GM23338 (cell line): ENCODE measurements at regions not wholly inside any gene's neighbourhood (a gene's known extent, or its start where the extent isn't known, plus 50 kb on each side); places are given as distances from the start of the nearest gene placed in this dataset.

ENCODE experiments used
- ATAC-seq: fragments of 200-7000 bp; cut with Tn5 transposase; 3 replicates; pipeline ENCODE4 v1.9.1; 2020
- DNase-seq: peaks from one replicate; pipeline ENCODE4 v3.0.0-alpha.2; 2015; ENCODE audit warnings: low spot score
- H2AFZ ChIP-seq: fragments of 200-600 bp; sonication (generic); 2 replicates; pipeline ENCODE4 v1.8.0; 2016; ENCODE audit warnings: antibody characterized with exemption, mild to moderate bottlenecking, moderate library complexity
- H3F3A ChIP-seq: fragments of 200-600 bp; sonication (generic); replicated peaks from 2 replicates; pipeline ENCODE4 v1.8.0; 2017; ENCODE audit warnings: antibody characterized with exemption, mixed run types, low read depth
- H3K27ac ChIP-seq: fragments of 200-600 bp; sonication (generic); 2 replicates; pipeline ENCODE4 v1.6.1; 2016; ENCODE audit warnings: low read depth
- H3K27me3 ChIP-seq: fragments of 200-600 bp; sonication (generic); 2 replicates; pipeline ENCODE4 v1.8.0; 2016; ENCODE audit warnings: mild to moderate bottlenecking, mixed run types, moderate library complexity; ENCODE audit not compliant: insufficient read depth
- H3K36me3 ChIP-seq: fragments of 200-600 bp; sonication (generic); 2 replicates; pipeline ENCODE4 v1.8.0; 2016; ENCODE audit warnings: mild to moderate bottlenecking; ENCODE audit not compliant: insufficient read depth
- H3K4me1 ChIP-seq: fragments of 200-600 bp; sonication (generic); 2 replicates; pipeline ENCODE4 v1.8.0; 2016; ENCODE audit warnings: mild to moderate bottlenecking, moderate library complexity; ENCODE audit not compliant: insufficient read depth
- H3K4me2 ChIP-seq: fragments of 200-600 bp; sonication (generic); 2 replicates; pipeline ENCODE4 v1.7.1; 2017; ENCODE audit warnings: mixed run types
- H3K4me3 ChIP-seq: fragments of 200-600 bp; sonication (generic); 2 replicates; pipeline ENCODE4 v1.6.1; 2016; ENCODE audit warnings: mixed run types
- H3K79me2 ChIP-seq: fragments of 200-600 bp; sonication (generic); replicated peaks from 2 replicates; pipeline ENCODE4 v1.8.0; 2017; ENCODE audit warnings: mild to moderate bottlenecking; ENCODE audit not compliant: insufficient read depth
- H3K9me2 ChIP-seq: fragments of 200-600 bp; sonication (generic); 2 replicates; pipeline ENCODE4 v1.8.0; 2017; ENCODE audit not compliant: insufficient read depth
- H4K20me1 ChIP-seq: fragments of 200-600 bp; sonication (generic); replicated peaks from 2 replicates; pipeline ENCODE4 v1.8.0; 2017; ENCODE audit warnings: mild to moderate bottlenecking; ENCODE audit not compliant: insufficient read depth
- H3K27ac Mint-ChIP-seq: 2 replicates; pipeline ENCODE4 v1.8.0; 2020; ENCODE audit warnings: inconsistent platforms, mild to moderate bottlenecking, moderate library complexity, mixed read lengths
- H3K27me3 Mint-ChIP-seq: 3 replicates; pipeline ENCODE4 v1.8.0; 2022; ENCODE audit warnings: low read depth, mild to moderate bottlenecking, moderate library complexity, mixed read lengths, inconsistent platforms; ENCODE audit not compliant: insufficient read depth, poor library complexity
- H3K36me3 Mint-ChIP-seq: 3 replicates; pipeline ENCODE4 v1.8.0; 2021; ENCODE audit warnings: low read depth, mild to moderate bottlenecking, inconsistent platforms, moderate library complexity, mixed read lengths
- H3K4me1 Mint-ChIP-seq: 3 replicates; pipeline ENCODE4 v1.8.0; 2020; ENCODE audit warnings: mild to moderate bottlenecking, inconsistent platforms, mixed read lengths
- H3K4me3 Mint-ChIP-seq: 3 replicates; pipeline ENCODE4 v1.8.0; 2021; ENCODE audit warnings: moderate library complexity, mild to moderate bottlenecking, inconsistent platforms, mixed read lengths
- H3K9me3 Mint-ChIP-seq: 3 replicates; pipeline ENCODE4 v1.8.0; 2020; ENCODE audit warnings: moderate library complexity, mild to moderate bottlenecking, inconsistent platforms, mixed read lengths
- CREB1 ChIP-seq: fragments of 250-450 bp; sonication (Bioruptor Pico); IDR thresholded peaks from 2 replicates; pipeline ENCODE4 v1.5.0; 2020; ENCODE audit warnings: low read depth, mild to moderate bottlenecking, moderate library complexity
- EZH2 ChIP-seq: fragments of 200-600 bp; sonication (generic); IDR thresholded peaks from one replicate; pipeline ENCODE4 v1.8.0; 2017; ENCODE audit warnings: antibody characterized with exemption, mild to moderate bottlenecking, low read depth; ENCODE audit not compliant: unreplicated experiment
- EZH2phosphoT487 ChIP-seq: fragments of 200-600 bp; sonication (generic); IDR thresholded peaks from one replicate; pipeline ENCODE4 v1.8.1; 2018; ENCODE audit warnings: antibody characterized with exemption; ENCODE audit not compliant: unreplicated experiment
- JUNB ChIP-seq: IDR thresholded peaks from one replicate; pipeline ENCODE4 v1.6.1; 2016; ENCODE audit warnings: antibody characterized with exemption; ENCODE audit not compliant: unreplicated experiment
- STAT1 ChIP-seq: IDR thresholded peaks from one replicate; pipeline ENCODE4 v1.6.1; 2016; ENCODE audit warnings: antibody characterized with exemption; ENCODE audit not compliant: unreplicated experiment
- ZNF114 ChIP-seq: fragments of 250-450 bp; sonication (Bioruptor Pico); IDR thresholded peaks from 2 replicates; pipeline ENCODE4 v1.5.0; 2020; ENCODE audit warnings: mild to moderate bottlenecking, moderate library complexity
- ZNF331 ChIP-seq: fragments of 250-450 bp; sonication (Bioruptor Pico); IDR thresholded peaks from 2 replicates; pipeline ENCODE4 v1.5.0; 2020; ENCODE audit warnings: low read depth, mild to moderate bottlenecking, moderate library complexity
- TF ChIP-seq, protein P1 (sequence below): fragments of 250-450 bp; sonication (Bioruptor Pico); IDR thresholded peaks from 2 replicates; pipeline ENCODE4 v1.5.0; 2020; ENCODE audit warnings: mild to moderate bottlenecking, moderate library complexity
- TF ChIP-seq, protein P2 (sequence below): IDR thresholded peaks from one replicate; pipeline ENCODE4 v1.6.1; 2018; ENCODE audit warnings: antibody characterized with exemption; ENCODE audit not compliant: unreplicated experiment
- TF ChIP-seq, protein P3 (sequence below): IDR thresholded peaks from 2 replicates; pipeline ENCODE4 v1.6.1; 2016; ENCODE audit warnings: antibody characterized with exemption
- TF ChIP-seq, protein P4 (sequence below), 2 experiments: fragments of 200-600 bp in 1 of 2; sonication (generic) in 1 of 2; conservative IDR thresholded peaks; 2 replicates each; pipeline versions ENCODE4 v1.5.1 to v1.6.1; 2016 to 2017; ENCODE audit warnings: antibody characterized with exemption in 2 of 2, low read depth in 2 of 2, mild to moderate bottlenecking in 2 of 2, moderate library complexity in 1 of 2

DNA sequence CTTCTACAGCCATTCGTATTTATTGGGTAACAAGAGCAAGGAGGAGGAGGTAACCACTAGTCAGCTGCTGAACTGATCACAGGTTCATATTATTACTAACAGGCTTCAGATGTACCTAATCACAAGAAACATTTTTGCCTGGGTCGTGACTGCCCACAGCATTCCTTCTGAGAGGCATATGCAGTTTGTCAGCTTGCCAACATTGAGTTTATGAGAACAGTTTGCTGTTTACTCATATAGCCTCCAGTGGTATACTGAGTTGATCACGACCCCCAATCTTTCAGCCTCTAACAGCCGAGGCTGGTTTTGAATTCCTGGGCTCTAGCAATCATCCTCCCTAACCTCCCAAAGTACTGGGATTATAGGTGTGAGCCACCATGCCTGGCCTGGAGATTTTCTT lies 693.6 kb downstream of the TLE1 start:
- H2AFZ ChIP-seq: 0 out of 2 replicates have a peak overlapping the region, but pooled peaks have one; percentile 26
- no peaks in the 10 kb centered on the region for H4K20me1 ChIP-seq
- no peaks in the 10 kb centered on the region for H3K27me3 ChIP-seq
- Mint-ChIP-seq H3K4me1 (no peaks in the 10 kb centered on the region), H3K27ac (no peak overlapping the region), H3K9me3 (no peaks in the 10 kb centered on the region), H3K27me3 (no peaks in the 10 kb centered on the region), H3K36me3 (no peaks in the 10 kb centered on the region), H3K4me3 (no peak overlapping the region)
- H3K27ac ChIP-seq: no peak overlapping the region
- H3K4me1 ChIP-seq: no peaks in the 10 kb centered on the region
- H3K36me3 ChIP-seq: no peaks in the 10 kb centered on the region
- H3F3A ChIP-seq: no peaks in the 10 kb centered on the region
- peaks cover 5% of the 10 kb centered on the region; the same call in 1 of the 2 replicates for H3K9me2 ChIP-seq
- TF ChIP-seq, protein P1, sequence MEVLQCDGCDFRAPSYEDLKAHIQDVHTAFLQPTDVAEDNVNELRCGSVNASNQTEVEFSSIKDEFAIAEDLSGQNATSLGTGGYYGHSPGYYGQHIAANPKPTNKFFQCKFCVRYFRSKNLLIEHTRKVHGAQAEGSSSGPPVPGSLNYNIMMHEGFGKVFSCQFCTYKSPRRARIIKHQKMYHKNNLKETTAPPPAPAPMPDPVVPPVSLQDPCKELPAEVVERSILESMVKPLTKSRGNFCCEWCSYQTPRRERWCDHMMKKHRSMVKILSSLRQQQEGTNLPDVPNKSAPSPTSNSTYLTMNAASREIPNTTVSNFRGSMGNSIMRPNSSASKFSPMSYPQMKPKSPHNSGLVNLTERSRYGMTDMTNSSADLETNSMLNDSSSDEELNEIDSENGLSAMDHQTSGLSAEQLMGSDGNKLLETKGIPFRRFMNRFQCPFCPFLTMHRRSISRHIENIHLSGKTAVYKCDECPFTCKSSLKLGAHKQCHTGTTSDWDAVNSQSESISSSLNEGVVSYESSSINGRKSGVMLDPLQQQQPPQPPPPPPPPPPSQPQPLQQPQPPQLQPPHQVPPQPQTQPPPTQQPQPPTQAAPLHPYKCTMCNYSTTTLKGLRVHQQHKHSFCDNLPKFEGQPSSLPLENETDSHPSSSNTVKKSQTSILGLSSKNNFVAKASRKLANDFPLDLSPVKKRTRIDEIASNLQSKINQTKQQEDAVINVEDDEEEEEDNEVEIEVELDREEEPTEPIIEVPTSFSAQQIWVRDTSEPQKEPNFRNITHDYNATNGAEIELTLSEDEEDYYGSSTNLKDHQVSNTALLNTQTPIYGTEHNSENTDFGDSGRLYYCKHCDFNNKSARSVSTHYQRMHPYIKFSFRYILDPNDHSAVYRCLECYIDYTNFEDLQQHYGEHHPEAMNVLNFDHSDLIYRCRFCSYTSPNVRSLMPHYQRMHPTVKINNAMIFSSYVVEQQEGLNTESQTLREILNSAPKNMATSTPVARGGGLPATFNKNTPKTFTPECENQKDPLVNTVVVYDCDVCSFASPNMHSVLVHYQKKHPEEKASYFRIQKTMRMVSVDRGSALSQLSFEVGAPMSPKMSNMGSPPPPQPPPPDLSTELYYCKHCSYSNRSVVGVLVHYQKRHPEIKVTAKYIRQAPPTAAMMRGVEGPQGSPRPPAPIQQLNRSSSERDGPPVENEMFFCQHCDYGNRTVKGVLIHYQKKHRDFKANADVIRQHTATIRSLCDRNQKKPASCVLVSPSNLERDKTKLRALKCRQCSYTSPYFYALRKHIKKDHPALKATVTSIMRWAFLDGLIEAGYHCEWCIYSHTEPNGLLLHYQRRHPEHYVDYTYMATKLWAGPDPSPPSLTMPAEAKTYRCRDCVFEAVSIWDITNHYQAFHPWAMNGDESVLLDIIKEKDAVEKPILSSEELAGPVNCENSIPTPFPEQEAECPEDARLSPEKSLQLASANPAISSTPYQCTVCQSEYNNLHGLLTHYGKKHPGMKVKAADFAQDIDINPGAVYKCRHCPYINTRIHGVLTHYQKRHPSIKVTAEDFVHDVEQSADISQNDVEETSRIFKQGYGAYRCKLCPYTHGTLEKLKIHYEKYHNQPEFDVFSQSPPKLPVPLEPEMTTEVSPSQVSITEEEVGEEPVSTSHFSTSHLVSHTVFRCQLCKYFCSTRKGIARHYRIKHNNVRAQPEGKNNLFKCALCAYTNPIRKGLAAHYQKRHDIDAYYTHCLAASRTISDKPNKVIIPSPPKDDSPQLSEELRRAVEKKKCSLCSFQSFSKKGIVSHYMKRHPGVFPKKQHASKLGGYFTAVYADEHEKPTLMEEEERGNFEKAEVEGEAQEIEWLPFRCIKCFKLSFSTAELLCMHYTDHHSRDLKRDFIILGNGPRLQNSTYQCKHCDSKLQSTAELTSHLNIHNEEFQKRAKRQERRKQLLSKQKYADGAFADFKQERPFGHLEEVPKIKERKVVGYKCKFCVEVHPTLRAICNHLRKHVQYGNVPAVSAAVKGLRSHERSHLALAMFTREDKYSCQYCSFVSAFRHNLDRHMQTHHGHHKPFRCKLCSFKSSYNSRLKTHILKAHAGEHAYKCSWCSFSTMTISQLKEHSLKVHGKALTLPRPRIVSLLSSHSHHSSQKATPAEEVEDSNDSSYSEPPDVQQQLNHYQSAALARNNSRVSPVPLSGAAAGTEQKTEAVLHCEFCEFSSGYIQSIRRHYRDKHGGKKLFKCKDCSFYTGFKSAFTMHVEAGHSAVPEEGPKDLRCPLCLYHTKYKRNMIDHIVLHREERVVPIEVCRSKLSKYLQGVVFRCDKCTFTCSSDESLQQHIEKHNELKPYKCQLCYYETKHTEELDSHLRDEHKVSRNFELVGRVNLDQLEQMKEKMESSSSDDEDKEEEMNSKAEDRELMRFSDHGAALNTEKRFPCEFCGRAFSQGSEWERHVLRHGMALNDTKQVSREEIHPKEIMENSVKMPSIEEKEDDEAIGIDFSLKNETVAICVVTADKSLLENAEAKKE (CRISPR knock-in tag): no peak
- TF ChIP-seq EZH2phosphoT487 (no peak), ZNF331 (CRISPR knock-in tag) (no peak), ZNF114 (CRISPR knock-in tag) (no peak), JUNB (no peak), STAT1 (no peak), EZH2 (no peak), CREB1 (CRISPR knock-in tag) (no peak)
- TF ChIP-seq, protein P2, sequence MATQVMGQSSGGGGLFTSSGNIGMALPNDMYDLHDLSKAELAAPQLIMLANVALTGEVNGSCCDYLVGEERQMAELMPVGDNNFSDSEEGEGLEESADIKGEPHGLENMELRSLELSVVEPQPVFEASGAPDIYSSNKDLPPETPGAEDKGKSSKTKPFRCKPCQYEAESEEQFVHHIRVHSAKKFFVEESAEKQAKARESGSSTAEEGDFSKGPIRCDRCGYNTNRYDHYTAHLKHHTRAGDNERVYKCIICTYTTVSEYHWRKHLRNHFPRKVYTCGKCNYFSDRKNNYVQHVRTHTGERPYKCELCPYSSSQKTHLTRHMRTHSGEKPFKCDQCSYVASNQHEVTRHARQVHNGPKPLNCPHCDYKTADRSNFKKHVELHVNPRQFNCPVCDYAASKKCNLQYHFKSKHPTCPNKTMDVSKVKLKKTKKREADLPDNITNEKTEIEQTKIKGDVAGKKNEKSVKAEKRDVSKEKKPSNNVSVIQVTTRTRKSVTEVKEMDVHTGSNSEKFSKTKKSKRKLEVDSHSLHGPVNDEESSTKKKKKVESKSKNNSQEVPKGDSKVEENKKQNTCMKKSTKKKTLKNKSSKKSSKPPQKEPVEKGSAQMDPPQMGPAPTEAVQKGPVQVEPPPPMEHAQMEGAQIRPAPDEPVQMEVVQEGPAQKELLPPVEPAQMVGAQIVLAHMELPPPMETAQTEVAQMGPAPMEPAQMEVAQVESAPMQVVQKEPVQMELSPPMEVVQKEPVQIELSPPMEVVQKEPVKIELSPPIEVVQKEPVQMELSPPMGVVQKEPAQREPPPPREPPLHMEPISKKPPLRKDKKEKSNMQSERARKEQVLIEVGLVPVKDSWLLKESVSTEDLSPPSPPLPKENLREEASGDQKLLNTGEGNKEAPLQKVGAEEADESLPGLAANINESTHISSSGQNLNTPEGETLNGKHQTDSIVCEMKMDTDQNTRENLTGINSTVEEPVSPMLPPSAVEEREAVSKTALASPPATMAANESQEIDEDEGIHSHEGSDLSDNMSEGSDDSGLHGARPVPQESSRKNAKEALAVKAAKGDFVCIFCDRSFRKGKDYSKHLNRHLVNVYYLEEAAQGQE: no peak
- TF ChIP-seq, protein P3, sequence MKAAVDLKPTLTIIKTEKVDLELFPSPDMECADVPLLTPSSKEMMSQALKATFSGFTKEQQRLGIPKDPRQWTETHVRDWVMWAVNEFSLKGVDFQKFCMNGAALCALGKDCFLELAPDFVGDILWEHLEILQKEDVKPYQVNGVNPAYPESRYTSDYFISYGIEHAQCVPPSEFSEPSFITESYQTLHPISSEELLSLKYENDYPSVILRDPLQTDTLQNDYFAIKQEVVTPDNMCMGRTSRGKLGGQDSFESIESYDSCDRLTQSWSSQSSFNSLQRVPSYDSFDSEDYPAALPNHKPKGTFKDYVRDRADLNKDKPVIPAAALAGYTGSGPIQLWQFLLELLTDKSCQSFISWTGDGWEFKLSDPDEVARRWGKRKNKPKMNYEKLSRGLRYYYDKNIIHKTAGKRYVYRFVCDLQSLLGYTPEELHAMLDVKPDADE: no peak
- TF ChIP-seq, protein P4, sequence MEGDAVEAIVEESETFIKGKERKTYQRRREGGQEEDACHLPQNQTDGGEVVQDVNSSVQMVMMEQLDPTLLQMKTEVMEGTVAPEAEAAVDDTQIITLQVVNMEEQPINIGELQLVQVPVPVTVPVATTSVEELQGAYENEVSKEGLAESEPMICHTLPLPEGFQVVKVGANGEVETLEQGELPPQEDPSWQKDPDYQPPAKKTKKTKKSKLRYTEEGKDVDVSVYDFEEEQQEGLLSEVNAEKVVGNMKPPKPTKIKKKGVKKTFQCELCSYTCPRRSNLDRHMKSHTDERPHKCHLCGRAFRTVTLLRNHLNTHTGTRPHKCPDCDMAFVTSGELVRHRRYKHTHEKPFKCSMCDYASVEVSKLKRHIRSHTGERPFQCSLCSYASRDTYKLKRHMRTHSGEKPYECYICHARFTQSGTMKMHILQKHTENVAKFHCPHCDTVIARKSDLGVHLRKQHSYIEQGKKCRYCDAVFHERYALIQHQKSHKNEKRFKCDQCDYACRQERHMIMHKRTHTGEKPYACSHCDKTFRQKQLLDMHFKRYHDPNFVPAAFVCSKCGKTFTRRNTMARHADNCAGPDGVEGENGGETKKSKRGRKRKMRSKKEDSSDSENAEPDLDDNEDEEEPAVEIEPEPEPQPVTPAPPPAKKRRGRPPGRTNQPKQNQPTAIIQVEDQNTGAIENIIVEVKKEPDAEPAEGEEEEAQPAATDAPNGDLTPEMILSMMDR (conservative IDR thresholded peaks at IDR 0.05; ENCODE audit: low read depth in 2 of 2): no peak
- no peak overlapping the region for H3K4me3 ChIP-seq
- DNase-seq (no peak), ATAC-seq (no peak)
- H3K4me2 ChIP-seq: no peak overlapping the region
- no peaks in the 10 kb centered on the region for H3K79me2 ChIP-seq
